AG20443 (cell line): ENCODE measurements at regions not wholly inside any gene's neighbourhood (a gene's known extent, or its start where the extent isn't known, plus 50 kb on each side); places are given as distances from the start of the nearest gene placed in this dataset.

Experiments used
- DNase-seq: peaks from one replicate; pipeline ENCODE4 v3.0.0; 2012; ENCODE audit warnings: low spot score, mixed read lengths

- no peak for DNase-seq
Observed at GRCh38 chr4:32042486-32043247, 1322.5 kb downstream of the PCDH7 start.

GRCh38 chr4:32043248-32043633 is 1323.1 kb downstream of the PCDH7 start:
- no peak for DNase-seq

GRCh38 chr4:32061916-32062315 is 1341.7 kb downstream of the PCDH7 start:
- DNase-seq = no peak

GRCh38 chr4:32073542-32073941 is 1353.4 kb downstream of the PCDH7 start:
- no peak for DNase-seq

GRCh38 chr4:32087211-32087610 is 1367.0 kb downstream of the PCDH7 start:
- no peak for DNase-seq

GRCh38 chr4:32094987-32095386 is 1374.8 kb downstream of the PCDH7 start:
- no peak for DNase-seq

GRCh38 chr4:32102896-32103295 is 1382.7 kb downstream of the PCDH7 start:
- DNase-seq = no peak

GRCh38 chr4:32106767-32107166 is 1386.6 kb downstream of the PCDH7 start:
- DNase-seq = no peak

GRCh38 chr4:32112891-32113290 is 1392.7 kb downstream of the PCDH7 start:
- no peak for DNase-seq

- no peak for DNase-seq
Observed at GRCh38 chr4:32117693-32118092, 1397.5 kb downstream of the PCDH7 start.

- DNase-seq = no peak
Observed at GRCh38 chr4:32119907-32120306, 1399.7 kb downstream of the PCDH7 start.

- DNase-seq = no peak
Observed at GRCh38 chr4:32128549-32128948, 1408.4 kb downstream of the PCDH7 start.

GRCh38 chr4:32129967-32130366 is 1409.8 kb downstream of the PCDH7 start:
- no peak for DNase-seq

- DNase-seq = no peak
Observed at GRCh38 chr4:32133141-32133540, 1413.0 kb downstream of the PCDH7 start.

- DNase-seq = no peak
Observed at GRCh38 chr4:32133734-32134133, 1413.6 kb downstream of the PCDH7 start.

GRCh38 chr4:32135642-32136041 is 1415.5 kb downstream of the PCDH7 start:
- no peak for DNase-seq

- no peak for DNase-seq
Observed at GRCh38 chr4:32136081-32136787, 1416.1 kb downstream of the PCDH7 start.

- peak; percentile 12 for DNase-seq
Observed at GRCh38 chr4:32140636-32141035, 1420.5 kb downstream of the PCDH7 start.

GRCh38 chr4:32142075-32142474 is 1421.9 kb downstream of the PCDH7 start:
- DNase-seq = no peak

- no peak for DNase-seq
Observed at GRCh38 chr4:32145987-32146386, 1425.8 kb downstream of the PCDH7 start.

- DNase-seq = no peak
Observed at GRCh38 chr4:32147446-32148085, 1427.4 kb downstream of the PCDH7 start.

GRCh38 chr4:32148111-32148666 is 1428.0 kb downstream of the PCDH7 start:
- DNase-seq = no peak

- no peak for DNase-seq
Observed at GRCh38 chr4:32158961-32159360, 1438.8 kb downstream of the PCDH7 start.
